ENCODE measurements at regions not wholly inside any gene's neighbourhood (a gene's known extent, or its start where the extent isn't known, plus 50 kb on each side); places are given as distances from the start of the nearest gene placed in this dataset.

GRCh38 chr2:34567128-34567527 lies 968.0 kb upstream of the FAM98A start:
- CTCF ChIA-PET, result no interaction called here
- POLR2A ChIA-PET, result no interaction called here
- DNase-seq (ENCODE audit: low read depth, low spot score), result no peak
- no peak overlapping the region for H3K4me3 ChIP-seq (ENCODE audit: low read depth, low read length)
- TF ChIP-seq CTCF (IDR thresholded peaks at IDR 0.05; ENCODE audit: insufficient read depth, low read length, missing control alignments), result no peak

- CTCF ChIA-PET, result no interaction called here
- no peak for DNase-seq (ENCODE audit: low read depth, low spot score)
- POLR2A ChIA-PET, result no interaction called here
- no peak for TF ChIP-seq CTCF (IDR thresholded peaks at IDR 0.05; ENCODE audit: insufficient read depth, low read length, missing control alignments)
- no peak overlapping the region for H3K4me3 ChIP-seq (ENCODE audit: low read depth, low read length)
Observed at GRCh38 chr2:34552337-34552736, 953.2 kb upstream of the FAM98A start.

- no peak for TF ChIP-seq CTCF (IDR thresholded peaks at IDR 0.05; ENCODE audit: insufficient read depth, low read length, missing control alignments)
- CTCF ChIA-PET, result no interaction called here
- POLR2A ChIA-PET, result no interaction called here
- no peak for DNase-seq (ENCODE audit: low read depth, low spot score)
- H3K4me3 ChIP-seq (ENCODE audit: low read depth, low read length), result no peak overlapping the region
Observed at GRCh38 chr2:34549710-34550345, 950.7 kb upstream of the FAM98A start.

GRCh38 chr2:34547900-34548299 lies 948.8 kb upstream of the FAM98A start:
- ChIA-PET CTCF (no interaction called here), POLR2A (no interaction called here)
- DNase-seq (ENCODE audit: low read depth, low spot score), result no peak
- H3K4me3 ChIP-seq (ENCODE audit: low read depth, low read length), result no peak overlapping the region
- TF ChIP-seq CTCF (IDR thresholded peaks at IDR 0.05; ENCODE audit: insufficient read depth, low read length, missing control alignments), result no peak

GRCh38 chr2:34547340-34547739 lies 948.2 kb upstream of the FAM98A start:
- no peak for DNase-seq (ENCODE audit: low read depth, low spot score)
- TF ChIP-seq CTCF (IDR thresholded peaks at IDR 0.05; ENCODE audit: insufficient read depth, low read length, missing control alignments), result no peak
- ChIA-PET POLR2A (no interaction called here), CTCF (no interaction called here)
- H3K4me3 ChIP-seq (ENCODE audit: low read depth, low read length), result no peak overlapping the region

- TF ChIP-seq CTCF (IDR thresholded peaks at IDR 0.05; ENCODE audit: insufficient read depth, low read length, missing control alignments), result no peak
- DNase-seq (ENCODE audit: low read depth, low spot score), result no peak
- no peak overlapping the region for H3K4me3 ChIP-seq (ENCODE audit: low read depth, low read length)
- ChIA-PET CTCF (no interaction called here), POLR2A (no interaction called here)
Observed at GRCh38 chr2:34545486-34546136, 946.5 kb upstream of the FAM98A start.

Data from AG04449 (cell line).